Cardiac fibroblast (primary cell): ENCODE measurements at regions not wholly inside any gene's neighbourhood (a gene's known extent, or its start where the extent isn't known, plus 50 kb on each side); places are given as distances from the start of the nearest gene placed in this dataset.

Experiments used
- DNase-seq, 2 donors: peaks; one replicate each; pipeline versions ENCODE4 v3.0.0 to v3.0.0-alpha.2; 2010; ENCODE audit warnings: low read depth in 2 of 2
- H3K4me3 ChIP-seq, 2 donors: replicated peaks in 1 of 2; 1 replicate in 1 of 2; 2 replicates in 1 of 2; pipeline ENCODE4 v1.5.1; 2011; ENCODE audit warnings: low read depth in 2 of 2, low read length in 2 of 2, mild to moderate bottlenecking in 2 of 2, moderate library complexity in 1 of 2
- TF ChIP-seq, protein P1 (sequence below): IDR thresholded peaks from one replicate; pipeline ENCODE4 v1.5.1; 2011; ENCODE audit warnings: low read depth, mild to moderate bottlenecking, low read length, inconsistent platforms

DNA sequence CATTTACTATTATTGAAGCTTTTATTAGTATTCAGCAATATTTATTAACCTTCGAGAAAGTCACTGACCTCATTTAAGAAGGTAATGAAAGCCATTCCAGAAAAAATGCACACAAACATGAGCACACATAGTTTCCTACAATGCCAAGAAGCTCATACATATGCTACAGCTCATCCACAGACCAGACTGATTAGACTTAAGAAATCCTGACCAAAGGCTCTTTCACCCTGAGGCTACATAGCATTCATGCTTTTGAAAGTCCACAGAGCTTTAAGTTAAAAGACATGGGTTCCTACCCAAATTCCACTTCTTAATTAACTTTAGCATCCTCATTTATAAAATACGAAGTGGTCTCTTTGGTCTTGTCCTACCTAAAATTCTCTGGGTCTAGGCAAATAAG, 430.4 kb downstream of the TBC1D32 start:
- TF ChIP-seq, protein P1, sequence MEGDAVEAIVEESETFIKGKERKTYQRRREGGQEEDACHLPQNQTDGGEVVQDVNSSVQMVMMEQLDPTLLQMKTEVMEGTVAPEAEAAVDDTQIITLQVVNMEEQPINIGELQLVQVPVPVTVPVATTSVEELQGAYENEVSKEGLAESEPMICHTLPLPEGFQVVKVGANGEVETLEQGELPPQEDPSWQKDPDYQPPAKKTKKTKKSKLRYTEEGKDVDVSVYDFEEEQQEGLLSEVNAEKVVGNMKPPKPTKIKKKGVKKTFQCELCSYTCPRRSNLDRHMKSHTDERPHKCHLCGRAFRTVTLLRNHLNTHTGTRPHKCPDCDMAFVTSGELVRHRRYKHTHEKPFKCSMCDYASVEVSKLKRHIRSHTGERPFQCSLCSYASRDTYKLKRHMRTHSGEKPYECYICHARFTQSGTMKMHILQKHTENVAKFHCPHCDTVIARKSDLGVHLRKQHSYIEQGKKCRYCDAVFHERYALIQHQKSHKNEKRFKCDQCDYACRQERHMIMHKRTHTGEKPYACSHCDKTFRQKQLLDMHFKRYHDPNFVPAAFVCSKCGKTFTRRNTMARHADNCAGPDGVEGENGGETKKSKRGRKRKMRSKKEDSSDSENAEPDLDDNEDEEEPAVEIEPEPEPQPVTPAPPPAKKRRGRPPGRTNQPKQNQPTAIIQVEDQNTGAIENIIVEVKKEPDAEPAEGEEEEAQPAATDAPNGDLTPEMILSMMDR = no peak
- no peak for DNase-seq
- H3K4me3 ChIP-seq = no peak overlapping the region

DNA sequence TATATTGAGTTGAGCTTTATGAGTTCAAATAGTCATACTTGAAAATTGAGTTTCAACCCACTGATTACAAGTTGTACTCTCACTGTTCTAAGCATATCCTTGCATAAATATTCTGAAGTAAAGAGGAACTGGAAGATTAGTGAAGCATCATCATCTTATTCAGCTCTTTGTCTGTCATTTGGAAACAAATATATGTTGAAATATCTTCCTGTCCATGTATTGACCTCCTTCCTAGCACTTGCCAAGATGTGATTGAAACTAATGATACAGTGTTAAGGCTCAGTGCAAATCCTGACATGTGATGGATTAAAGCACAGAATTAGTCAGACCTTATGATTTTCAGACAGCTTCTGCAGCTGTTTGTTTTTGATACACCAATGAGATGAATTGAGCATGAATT, 434.3 kb downstream of the TBC1D32 start:
- TF ChIP-seq, protein P1 = no peak
- H3K4me3 ChIP-seq = no peak overlapping the region
- no peak for DNase-seq

DNA sequence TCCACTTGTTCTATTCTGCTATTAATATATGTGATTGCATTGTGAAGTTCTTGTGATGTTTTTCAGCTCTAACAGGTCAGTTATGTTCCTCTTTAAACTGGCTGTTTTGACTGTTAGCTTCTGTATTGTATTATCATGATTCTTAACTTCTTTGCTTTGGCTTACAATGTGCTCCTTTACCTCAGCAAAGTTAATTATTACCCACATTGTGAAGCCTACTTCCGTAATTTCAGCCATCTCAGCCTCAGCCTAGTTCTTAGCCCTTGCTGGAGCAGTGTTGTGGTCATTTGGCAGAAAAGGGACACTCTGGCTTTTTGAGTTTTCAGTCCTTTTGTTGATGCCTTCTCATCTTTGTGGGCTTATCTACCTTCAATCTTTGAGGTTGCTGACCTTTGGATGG, 440.2 kb downstream of the TBC1D32 start:
- H3K4me3 ChIP-seq = no peak overlapping the region
- TF ChIP-seq, protein P1 = no peak
- no peak for DNase-seq

DNA sequence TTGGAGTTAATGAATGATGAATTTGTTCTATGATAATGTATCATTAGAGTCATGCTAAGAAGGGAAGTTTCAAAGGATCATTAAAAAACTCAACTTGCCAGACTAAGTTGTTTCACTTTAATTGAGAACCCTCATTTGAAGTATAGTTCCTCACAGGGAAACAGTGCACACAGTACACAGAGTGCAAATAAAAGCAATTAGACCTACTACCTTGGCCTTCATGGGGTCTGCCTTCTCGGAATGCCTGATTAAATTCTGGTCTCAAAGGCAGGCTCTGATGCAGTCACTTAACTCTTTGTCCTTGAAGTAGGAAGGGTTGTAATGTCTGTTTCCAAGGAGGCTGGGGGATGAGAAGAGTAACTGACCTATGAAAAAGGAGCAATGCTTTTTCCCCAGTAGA, 457.3 kb downstream of the TBC1D32 start:
- no peak for DNase-seq
- TF ChIP-seq, protein P1 = no peak
- H3K4me3 ChIP-seq = no peak overlapping the region

DNA sequence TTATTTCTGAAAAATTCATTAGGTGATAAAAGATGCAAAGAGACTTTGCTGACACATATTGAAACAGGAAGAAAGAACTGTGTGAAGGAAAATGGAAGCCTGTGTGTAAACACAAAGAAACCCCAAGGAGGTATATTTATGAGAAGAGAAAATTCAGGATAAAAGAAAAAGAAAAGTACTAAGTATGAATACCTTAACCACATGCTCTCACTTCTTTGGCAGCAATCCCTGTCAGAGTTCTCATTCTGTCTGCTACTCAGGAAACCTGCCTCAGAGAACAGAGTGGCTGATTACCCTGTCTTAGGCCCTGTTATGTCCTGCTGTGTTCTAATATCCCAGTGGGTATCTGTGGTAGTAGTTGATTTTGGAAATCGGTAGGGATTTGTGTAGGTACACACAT, 457.9 kb downstream of the TBC1D32 start:
- TF ChIP-seq, protein P1 = no peak
- H3K4me3 ChIP-seq = no peak overlapping the region

DNA sequence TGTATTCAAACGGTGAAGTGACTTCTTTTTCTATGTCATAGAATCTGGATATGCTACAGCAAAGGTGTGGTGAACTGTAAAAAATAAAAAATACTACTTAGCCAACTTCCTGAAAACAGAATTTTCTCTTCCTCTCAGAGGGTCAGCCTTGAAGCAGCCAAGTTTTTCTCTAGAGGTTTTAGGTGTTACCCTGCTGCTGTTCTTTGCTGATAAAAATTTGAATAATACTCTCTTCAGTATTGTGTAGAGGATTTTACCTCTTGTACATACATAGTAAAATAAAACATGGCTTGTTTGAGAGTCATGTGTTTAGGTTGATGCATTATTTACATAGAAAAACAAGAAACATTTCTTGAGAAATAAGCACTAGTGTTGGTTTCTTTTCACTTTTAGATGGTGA, 458.4 kb downstream of the TBC1D32 start:
- H3K4me3 ChIP-seq = no peak overlapping the region
- TF ChIP-seq, protein P1 = no peak
- DNase-seq = no peak

More for the DNA sequence above, 457.9 kb downstream of the TBC1D32 start:
- no peak for DNase-seq

DNA sequence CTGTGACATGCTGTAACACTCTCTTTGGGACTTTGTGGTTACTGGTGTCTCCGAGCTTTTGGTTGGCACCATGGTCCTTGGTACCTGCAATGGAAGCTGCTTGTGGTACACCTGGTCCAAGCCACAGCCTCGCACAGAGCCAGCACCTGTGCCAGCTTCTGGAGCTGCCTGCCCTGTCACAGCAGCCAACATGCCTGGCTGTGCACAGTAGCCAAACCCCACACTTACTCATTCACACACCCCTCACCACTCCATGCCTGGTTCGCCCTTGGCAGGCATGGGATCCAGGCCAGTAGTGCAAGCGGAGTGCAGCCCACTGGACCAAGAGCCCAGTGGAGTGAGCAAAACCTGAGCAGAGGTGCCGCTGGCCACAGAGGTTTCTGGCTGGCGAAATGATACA, 459.9 kb downstream of the TBC1D32 start:
- H3K4me3 ChIP-seq = no peak overlapping the region
- no peak for DNase-seq
- TF ChIP-seq, protein P1 = no peak
